ENCODE measurements at regions not wholly inside any gene's neighbourhood (a gene's known extent, or its start where the extent isn't known, plus 50 kb on each side); places are given as distances from the start of the nearest gene placed in this dataset.
"Not testable (repeated sequence)": the region's sequence is repeated elsewhere in the genome, so short reads cannot be mapped to it uniquely, and the experiment has no call there.

DNA sequence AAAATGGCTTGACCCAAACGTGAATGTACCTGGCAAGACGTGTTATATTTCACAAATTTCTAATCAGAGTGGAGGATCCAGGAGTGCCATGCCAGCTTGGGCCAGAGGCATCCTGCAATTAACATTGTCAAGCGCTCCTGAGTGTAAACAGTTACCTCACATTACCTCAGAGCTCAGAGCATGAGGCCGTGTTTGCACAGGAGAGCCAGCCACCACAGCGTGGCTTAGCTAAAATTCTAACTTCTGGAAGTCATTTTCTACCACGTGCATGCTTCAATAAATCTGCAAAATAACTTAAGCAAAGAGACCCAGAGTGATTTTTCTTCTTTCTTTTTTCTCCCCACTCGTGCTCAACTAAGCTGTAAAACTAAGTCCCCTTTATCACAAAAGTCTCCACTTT lies 769.0 kb downstream of the KCNJ2 start:
- DNase-seq (ENCODE audit: low spot score), result no peak

DNA sequence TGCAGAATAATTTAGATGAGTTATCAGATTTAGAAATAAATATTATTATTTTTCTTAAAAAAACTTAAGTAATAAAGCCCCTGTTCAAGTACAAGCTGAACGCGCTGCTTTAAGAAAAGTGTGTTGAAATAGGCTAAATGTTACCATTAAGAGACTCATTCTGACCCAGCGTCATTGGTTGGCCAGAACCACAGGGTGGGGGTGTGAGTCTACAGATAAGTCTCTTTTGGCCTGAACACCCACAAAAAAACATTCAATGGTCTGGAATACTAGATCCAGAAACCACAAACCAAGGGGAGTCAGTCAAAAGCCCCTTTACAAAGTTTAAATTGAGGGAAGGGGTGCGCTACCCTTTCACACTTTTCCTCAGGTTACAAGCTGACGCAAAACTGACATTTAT lies 776.1 kb downstream of the KCNJ2 start:
- DNase-seq (ENCODE audit: low spot score), result no peak

DNA sequence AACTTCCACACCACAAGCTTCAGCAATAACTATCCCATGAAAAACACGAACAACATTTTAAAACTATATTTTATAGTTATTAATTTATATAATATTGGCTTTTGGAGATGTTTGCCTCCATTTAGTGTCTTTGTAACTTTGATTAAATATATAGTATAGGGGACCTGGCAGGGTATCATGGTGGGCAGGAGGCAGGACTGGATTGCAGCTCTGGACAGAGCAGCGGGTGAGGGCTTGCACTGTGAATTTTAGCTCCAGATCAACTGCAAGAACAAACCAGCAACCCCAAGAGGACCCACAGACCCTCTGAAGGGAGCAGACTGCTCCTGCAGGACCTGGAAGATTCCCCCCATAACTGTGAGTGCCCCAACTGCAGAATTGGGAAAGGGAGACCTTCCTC lies 777.9 kb downstream of the KCNJ2 start:
- DNase-seq (ENCODE audit: low spot score), result no peak

DNA sequence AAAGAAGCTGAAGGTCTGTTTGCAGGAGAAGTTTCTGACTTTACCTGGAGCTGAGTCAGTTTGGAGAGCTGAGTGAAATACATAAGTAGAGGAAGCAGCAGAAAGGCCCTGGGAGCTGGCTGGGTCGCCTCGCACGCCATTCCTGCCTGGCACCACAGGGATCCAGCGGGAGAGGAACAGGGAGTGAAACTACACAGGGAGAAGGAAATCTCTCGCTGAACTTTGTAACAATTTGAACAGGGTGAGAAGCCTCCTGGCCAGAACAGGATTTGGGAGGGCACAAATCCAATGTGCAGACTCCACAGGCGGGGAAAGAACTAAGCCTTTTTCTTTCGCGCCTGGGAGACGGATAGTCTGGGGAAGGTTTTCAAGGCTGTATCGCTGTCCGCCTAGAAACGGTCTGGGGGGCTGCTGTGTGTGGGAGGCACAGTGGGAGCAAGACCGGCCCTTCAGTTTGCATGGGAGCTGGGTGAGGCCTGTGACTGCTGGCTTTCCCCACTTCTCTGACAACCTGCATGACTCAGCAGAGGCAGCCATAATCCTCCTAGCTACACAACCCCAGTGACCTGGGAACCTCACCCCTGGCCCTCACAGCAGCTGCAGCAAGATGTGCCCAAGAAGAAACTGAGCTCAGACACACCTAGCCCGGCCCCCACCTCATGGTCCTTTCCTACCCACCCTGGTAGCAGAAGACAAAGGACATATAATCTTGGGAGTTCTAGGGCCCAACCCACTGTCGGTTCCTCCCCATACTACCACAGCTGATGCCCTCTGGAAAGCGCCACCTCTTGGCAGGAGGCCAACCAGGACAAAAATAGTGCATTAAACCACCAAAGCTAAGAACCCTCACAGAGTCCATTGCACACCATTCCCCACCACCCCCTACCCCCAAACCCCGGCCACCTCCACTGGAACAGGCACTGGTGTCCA lies 778.6 kb downstream of the KCNJ2 start:
- no peak for DNase-seq (ENCODE audit: low spot score)

DNA sequence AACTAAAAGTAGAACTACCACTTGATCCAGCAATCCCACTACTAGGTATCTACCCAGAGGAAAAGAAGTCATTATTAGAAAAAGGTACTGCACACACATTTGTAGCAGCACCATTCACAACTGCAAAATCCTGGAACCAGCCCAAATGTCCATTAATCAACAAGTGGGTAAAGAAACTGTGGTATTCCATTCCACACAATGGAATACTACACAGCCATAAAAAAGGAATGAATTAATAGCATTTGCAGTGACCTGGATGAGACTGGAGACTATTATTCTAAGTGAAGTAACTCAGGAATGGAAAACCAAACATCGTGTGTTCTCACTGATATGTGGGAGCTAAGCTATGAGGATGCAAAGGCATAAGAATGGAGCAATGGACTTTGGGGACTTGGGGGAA lies 783.8 kb downstream of the KCNJ2 start:
- not testable (repeated sequence) for DNase-seq (ENCODE audit: low spot score)

DNA sequence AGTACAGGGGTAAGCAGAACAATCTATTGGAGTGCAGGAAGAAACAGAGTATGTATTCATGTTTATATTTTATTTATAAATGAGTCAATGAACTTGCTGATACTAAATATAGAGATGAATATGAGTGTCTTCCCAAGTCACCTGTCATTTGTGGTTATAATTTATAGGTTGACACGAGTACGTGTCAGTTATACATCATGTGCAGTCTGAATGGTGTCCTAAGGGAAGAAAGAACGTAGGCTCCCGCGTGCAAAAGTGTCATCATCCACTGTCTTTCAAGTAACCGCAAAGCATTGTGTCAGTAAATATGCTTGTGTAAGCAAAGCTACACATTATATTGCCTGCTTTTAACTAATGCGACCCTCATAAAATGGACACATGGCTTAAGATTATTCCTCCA lies 786.1 kb downstream of the KCNJ2 start:
- DNase-seq (ENCODE audit: low spot score), result no peak

DNA sequence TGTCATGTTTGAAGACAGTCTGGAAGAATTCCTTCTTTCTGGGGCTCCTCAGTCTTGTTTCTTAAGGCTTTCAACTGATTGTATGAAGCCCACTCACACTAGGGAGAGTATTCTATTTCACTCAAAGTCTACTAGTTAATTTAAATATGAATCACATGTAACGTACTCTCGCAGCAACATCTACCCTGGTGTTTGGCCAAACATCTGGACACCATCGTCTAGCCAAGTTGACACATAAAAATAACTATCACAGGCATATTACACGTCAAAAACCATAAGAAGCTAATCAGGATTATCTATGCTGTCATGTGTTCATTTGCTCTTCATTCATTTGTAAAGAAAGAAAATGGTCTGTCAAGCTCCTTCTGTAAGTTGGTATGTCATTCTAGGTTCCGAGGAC lies 787.4 kb downstream of the KCNJ2 start:
- DNase-seq (ENCODE audit: low spot score), result no peak

DNA sequence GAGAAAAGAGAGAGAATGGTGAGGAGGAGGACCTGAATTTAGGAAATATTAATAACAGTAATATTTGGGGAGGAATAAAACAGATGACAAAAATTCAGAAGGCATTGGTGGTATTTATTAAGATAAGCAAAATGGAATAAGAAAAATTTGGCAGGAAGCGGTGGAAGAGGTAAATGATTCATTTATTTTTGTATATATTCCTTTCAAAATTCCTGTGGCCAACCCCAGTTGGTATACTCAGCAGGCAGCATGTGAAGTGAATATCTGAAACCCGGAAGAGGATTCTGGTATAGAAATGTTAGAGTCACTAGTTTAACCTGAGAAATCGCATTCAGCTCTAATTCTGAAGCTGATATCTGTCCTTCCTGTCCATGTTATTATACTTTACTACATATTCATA lies 792.0 kb downstream of the KCNJ2 start:
- no peak for DNase-seq (ENCODE audit: low spot score)

DNA sequence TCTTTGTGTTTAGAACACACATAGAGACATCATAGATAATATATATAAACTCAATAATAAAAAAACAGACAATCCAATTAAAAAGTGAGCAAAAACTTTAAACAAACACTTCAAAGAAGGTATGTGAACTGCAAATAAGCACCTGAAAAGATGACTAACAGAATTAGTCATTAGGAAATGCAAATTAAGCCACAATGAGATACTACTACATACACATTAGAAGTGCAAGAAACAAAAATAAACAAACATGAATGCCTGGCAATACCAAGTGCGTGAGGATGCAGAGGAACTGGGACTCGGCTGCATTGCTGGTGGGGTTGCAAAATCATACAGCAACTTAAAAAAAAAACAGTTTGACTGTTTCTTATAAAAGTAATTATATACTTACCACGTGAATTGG lies 799.0 kb downstream of the KCNJ2 start:
- DNase-seq (ENCODE audit: low spot score), result no peak

DNA sequence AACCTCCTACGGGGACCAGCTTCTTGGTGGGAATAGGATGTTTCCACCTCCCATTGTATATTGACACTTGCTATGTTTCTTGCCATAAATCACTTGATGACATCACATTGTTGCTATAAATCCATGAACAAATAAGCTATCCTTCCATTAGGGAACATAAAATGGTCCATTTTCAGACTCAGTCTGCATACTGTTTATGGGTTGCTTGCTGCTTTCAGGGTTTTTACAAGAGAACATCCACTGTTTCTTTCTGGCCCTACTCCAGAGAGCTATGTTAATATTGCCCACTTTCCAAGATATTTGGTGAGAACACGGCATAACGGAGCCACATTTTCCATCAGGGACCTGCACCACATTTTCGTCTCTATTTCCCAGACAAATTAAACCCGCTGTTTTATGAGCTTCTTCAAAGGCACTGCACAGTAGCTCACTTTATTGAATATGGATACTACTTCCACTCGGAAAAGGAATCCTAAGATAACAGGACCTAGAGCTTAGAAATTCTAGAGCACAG lies 800.2 kb downstream of the KCNJ2 start:
- no peak for DNase-seq (ENCODE audit: low spot score)

DNA sequence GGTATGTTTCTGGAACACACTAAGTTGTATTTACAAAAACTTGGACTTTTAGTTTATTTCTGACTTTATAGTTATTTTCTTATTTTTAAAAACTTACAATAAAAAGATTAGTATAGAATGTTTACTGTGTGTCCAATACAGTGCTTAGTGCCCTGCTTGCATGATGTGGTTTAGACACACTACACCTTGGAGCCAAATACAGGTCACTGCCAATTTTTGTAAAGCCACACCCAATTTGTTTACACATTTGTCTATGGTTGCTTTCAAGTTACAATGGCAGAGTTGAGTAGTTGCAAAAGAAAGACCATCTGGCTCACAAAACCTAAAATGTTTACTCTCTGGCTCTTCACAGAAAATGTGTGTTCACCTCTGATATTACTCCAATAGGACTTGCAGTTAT lies 807.1 kb downstream of the KCNJ2 start:
- no peak for DNase-seq (ENCODE audit: low spot score)

DNA sequence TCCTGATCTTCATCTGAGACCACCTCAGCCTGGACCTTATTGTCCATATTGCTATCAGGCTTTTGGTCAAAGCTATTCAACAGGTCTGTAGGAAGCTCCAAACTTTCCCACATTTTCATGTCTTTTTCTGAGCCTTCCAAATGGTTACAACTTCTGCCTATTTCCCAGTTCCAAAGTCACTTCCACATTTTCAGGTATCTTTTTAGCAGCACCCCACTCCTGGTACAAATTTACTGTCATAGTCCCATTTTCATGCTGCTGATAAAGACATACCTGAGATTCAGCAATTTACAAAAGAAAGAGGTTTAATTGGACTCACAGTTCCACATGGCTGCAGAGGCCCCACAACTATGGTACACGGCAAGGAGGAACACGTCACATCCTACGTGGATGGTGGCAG lies 815.5 kb downstream of the KCNJ2 start:
- no peak for DNase-seq (ENCODE audit: low spot score)

DNA sequence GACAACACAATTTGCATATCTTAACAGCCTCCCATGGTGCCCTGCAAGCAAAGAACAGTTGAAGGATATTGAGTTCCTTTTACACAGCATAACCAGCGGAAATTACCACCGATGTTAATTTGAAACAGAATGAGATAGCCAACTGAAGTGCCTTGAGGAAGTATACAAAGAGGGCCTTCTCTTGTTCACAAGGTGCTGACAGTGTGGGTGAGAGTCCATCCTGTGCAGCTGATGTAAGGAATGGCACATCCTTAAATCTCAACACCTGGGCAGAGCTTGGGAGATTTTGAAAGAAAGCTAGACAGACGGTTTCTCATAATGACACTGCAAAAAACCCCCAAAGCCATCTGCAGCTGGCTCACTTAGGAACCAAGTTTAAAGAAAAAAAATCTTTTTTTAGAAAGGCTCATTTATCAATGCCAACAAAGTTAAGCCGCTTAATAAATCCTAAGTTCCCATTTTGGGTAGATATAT lies 818.6 kb downstream of the KCNJ2 start:
- no peak for DNase-seq (ENCODE audit: low spot score)

DNA sequence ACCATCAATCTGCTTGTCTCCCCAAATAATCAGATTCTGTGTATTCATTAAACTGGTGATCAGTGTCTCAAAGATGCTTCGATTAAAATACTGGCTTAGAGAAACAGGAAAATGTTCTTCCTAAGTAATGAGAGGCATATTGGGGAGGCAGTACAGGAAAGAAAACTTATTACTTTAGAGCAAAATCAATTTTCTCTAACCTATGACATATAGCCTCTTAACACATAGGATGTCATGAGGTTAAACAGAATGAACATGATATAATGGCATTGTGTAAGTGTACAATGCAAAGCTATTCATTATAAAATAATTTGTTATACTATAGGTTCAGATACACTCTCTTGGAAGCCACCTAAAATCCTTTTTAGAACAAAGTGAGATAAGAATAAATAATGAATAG lies 819.3 kb downstream of the KCNJ2 start:
- DNase-seq (ENCODE audit: low spot score), result no peak

DNA sequence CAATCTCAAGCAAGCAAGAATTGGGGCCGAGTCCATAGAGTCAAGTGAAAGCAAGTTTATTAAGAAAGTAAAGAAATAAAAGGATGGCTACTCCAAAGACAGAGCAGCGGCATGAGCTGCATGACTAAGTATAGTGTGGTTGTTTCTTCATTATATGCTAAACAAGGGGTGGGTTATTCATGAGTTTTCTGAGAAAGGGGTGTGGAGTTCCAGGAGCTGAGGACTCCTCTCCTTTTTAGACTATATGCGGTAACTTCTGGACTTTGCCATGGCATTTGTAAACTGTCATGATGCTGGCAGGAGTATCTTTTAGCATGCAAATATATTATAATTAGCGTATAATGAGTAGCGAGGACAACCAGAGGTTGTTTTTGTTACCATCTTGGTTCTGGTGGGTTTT lies 819.9 kb downstream of the KCNJ2 start:
- DNase-seq (ENCODE audit: low spot score), result no peak

DNA sequence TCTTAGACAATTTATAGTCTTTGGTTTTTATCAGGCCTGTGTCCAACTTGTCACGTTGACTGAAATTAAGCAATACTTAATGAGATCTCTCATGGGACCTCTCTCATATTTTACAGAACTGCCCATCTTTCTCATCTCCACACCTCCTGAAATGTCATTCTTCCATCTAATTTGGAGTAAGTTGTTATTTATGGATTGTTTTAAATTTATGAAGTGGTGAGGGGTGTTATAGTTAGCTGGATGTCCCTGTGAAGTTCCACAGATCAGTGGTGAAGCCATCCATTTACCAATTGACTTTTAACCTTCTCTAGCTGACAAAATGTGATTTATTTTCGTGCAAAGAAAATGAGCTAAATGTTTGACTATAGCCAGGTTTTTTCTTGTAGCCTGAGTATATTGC lies 824.9 kb downstream of the KCNJ2 start:
- DNase-seq (ENCODE audit: low spot score), result no peak

DNA sequence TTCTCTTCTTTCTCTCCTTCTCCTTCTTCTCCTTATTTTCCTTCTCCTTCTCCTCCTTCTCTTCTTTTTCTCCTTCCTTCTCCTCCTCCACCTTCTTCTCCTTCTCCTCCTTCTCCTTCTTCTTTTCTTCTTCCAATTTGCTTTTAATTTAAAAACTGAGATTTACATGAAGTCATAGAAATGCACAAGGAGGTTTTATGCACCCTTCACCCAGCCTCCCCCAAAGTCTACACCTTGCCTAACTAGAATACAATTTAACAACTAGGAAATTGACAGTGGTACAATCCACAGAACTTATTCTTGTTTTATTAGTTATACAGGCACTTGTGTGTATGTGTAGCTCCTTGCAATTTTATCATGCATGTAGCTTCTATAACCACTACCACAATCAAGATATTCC lies 826.7 kb downstream of the KCNJ2 start:
- DNase-seq (ENCODE audit: low spot score), result no peak

DNA sequence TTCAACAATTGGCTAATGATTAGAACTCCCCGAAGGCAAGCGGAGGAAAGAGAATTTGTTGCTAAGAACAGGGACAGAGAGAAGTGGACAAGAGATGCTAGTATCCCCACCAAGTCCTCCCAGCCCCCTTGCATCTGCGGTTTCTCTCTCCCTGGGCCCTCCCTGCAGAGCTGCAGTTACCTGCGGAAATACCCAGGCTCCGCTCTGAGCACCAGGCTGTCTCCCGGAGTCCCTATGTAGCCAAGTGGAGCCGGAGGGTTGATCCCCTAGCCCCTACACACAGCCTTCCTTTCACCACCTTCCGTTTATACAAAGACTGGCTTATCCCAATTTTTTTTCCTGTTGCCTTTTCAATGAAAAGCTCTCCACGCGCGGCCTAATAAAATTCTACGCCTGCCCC lies 834.4 kb downstream of the KCNJ2 start:
- DNase-seq (ENCODE audit: low spot score), result no peak

DNA sequence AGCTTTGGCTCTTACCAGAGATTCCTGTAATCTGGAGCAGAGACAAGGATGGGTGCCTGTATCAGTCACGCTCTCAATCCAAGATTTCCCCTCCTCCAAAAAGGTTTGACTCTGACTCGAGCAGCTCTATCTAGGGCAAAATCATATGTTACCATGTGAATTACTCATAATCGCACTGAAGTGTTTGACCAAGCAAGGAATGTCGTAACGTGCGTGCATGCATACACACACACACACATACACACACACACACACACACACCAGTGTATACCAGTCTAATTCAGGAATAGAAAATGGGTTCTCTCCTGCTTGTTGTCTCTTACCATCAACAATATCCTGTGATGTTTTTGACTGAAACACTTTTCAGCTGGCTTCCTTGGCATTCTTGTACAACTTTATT lies 835.1 kb downstream of the KCNJ2 start:
- no peak for DNase-seq (ENCODE audit: low spot score)

DNA sequence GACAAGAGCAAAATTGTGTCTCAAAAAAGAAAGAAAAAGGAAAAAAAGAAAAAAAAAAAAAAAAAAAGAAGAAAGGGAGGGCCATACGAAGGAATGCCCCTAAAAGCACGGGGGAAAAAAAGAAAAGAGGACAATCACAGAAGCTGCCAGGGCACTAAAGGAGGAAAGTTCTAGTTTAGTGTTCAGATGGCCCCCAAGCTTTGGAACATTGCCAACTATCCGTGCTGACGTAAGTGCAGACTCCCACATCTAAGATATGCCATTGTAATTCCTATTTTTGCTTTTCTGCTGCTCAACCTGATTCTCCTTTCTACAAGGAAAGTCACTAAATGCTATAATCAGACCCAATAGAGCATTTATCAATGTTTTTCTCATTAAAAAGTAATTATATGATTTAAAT lies 842.1 kb downstream of the KCNJ2 start:
- DNase-seq (ENCODE audit: low spot score), result no peak

DNA sequence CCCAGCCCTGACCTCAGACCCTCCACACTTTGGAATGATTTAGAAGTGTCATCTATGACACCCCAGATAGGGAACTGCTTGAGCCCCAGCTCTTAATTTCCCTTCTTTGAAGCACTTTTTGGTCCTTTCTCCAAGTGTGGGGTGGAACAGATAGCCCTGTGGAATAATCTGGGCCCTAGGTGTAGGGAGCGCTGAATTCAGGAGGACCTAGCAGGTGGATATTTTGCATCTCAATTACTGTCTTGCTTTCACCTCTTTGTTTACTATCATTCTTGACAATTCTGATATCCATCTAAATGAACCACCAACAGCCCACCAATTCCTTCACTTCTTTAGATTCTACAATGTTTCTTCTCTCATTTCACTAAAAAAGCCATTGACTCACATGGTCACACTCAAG lies 850.4 kb downstream of the KCNJ2 start:
- no peak for DNase-seq (ENCODE audit: low spot score)

DNA sequence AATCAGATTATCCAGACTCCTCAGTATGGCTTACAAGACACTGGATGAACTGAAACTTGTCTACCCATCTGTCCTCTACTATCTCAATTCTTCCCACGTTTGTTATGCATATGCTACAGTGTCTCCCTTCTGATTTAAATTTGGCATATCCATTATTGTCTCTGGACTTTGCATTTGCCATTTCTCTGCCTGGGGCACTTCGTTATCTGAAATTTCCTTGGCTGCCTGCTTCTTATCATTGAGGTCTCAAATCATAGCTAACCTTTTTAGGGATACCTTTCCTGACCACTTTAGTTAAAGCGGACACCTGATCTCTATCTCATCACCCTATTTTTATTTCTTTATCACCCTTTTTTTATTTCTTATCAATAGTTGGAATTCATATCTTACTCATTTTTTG lies 853.4 kb downstream of the KCNJ2 start:
- no peak for DNase-seq (ENCODE audit: low spot score)

DNA sequence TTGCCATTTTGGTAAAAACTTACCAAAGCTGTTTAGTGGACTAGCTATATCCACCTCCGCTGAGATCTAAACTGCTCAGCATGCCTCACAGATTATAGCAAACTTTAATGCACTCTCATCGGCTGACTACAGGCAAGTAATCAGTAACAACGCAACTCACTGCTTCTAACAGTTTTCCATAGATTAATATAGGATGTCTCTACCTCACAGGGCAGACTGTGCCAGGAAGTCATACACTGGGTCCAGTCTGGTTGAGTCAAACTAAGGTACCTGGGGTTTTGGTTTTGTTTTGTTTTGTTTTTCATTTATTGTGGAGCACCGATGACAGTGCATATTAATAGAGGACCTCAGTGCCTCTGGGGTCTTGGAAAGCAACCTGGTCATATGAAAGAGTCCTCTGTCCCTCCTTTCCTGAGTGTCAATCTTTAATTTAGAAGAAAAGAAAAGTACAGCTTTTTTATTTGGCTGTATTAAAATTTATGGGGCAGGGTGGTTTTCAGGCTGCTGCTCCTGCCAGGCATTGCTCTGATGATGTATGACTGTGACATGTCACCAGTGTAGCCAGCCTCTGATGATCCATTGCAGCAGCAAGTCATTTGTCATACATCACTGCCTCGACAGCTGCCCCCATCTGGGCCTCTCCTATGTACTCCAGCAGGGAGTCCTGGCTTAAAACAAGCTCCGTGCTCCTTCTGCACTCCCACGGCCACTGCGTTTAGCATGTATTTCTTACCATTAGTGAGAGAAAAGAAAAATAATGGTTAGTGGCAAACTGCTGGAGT lies 854.1 kb downstream of the KCNJ2 start:
- DNase-seq (ENCODE audit: low spot score), result no peak
